Nephron progenitor cell (in vitro differentiated cells): ENCODE measurements at regions not wholly inside any gene's neighbourhood (a gene's known extent, or its start where the extent isn't known, plus 50 kb on each side); places are given as distances from the start of the nearest gene placed in this dataset.

Experiments used
- DNase-seq: peaks from one replicate; pipeline ENCODE4 v3.0.0; 2021
- H3K27ac Mint-ChIP-seq: 2 replicates; pipeline ENCODE4 v1.8.0; 2021; ENCODE audit warnings: mild to moderate bottlenecking, moderate library complexity, mixed read lengths
- H3K27me3 Mint-ChIP-seq: 2 replicates; pipeline ENCODE4 v1.8.0; 2021; ENCODE audit warnings: mild to moderate bottlenecking, low read depth, mixed read lengths; ENCODE audit not compliant: poor library complexity
- H3K36me3 Mint-ChIP-seq: 2 replicates; pipeline ENCODE4 v1.8.0; 2021; ENCODE audit warnings: low read depth, mixed read lengths
- H3K4me1 Mint-ChIP-seq: 2 replicates; pipeline ENCODE4 v1.8.0; 2021; ENCODE audit warnings: mixed read lengths
- H3K4me3 Mint-ChIP-seq: 2 replicates; pipeline ENCODE4 v1.8.0; 2021; ENCODE audit warnings: mild to moderate bottlenecking, moderate library complexity, mixed read lengths
- H3K9me3 Mint-ChIP-seq: 2 replicates; pipeline ENCODE4 v1.8.0; 2021; ENCODE audit warnings: mild to moderate bottlenecking, moderate library complexity, mixed read lengths
- TF ChIP-seq, protein P1 (sequence below): fragments of 200-600 bp; sonication (generic); IDR thresholded peaks from 2 replicates; pipeline ENCODE4 v1.5.0; 2021; ENCODE audit warnings: antibody characterized with exemption

DNA sequence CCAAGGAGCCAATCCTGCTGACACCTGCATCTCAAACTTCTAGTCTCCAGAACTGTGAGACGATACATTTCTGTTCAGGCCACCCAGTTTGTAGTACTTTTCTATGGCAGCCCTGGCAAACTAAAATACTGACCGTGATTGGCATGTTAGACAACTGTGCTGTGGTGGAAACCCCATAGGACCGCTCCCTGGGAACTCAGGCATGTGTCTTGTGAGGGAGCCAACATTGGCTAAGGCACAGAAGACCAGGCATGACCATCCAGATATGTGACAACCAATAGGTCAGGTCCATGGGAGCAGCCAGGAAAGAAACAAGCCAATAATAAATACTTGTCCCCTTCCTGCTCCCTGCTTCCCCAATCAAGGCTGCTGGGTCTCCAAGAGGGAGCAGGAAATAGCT, 101.4 kb upstream of the MPDZ start:
- TF ChIP-seq, protein P1, sequence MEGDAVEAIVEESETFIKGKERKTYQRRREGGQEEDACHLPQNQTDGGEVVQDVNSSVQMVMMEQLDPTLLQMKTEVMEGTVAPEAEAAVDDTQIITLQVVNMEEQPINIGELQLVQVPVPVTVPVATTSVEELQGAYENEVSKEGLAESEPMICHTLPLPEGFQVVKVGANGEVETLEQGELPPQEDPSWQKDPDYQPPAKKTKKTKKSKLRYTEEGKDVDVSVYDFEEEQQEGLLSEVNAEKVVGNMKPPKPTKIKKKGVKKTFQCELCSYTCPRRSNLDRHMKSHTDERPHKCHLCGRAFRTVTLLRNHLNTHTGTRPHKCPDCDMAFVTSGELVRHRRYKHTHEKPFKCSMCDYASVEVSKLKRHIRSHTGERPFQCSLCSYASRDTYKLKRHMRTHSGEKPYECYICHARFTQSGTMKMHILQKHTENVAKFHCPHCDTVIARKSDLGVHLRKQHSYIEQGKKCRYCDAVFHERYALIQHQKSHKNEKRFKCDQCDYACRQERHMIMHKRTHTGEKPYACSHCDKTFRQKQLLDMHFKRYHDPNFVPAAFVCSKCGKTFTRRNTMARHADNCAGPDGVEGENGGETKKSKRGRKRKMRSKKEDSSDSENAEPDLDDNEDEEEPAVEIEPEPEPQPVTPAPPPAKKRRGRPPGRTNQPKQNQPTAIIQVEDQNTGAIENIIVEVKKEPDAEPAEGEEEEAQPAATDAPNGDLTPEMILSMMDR = no peak
- DNase-seq = no peak
- no peak overlapping the region for H3K27ac Mint-ChIP-seq
- H3K27me3 Mint-ChIP-seq = no peaks in the 10 kb centered on the region
- peaks cover 23% of the 10 kb centered on the region for H3K9me3 Mint-ChIP-seq
- H3K4me1 Mint-ChIP-seq = peaks cover 5% of the 10 kb centered on the region
- peaks cover 12% of the 10 kb centered on the region for H3K36me3 Mint-ChIP-seq
- H3K4me3 Mint-ChIP-seq = no peak overlapping the region

DNA sequence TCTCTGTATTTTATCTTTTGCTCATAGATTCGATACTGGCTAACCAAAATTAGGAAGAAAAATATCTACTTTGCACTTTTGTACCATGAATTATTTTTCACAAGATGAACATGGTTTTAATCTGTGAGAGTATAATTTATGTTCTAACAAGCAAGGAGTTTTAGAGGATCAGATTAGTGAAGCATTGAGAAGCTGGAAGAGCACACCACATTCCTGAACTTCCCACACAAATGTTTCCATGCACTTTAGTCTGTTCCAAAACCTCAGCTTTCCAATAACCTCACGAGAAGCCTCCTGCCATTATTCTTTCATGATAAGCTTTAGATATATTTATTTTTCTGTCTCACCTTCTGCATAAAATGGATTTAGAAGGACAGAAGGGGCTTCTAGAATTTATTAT, 98.7 kb upstream of the MPDZ start:
- peaks cover 5% of the 10 kb centered on the region for H3K27me3 Mint-ChIP-seq
- no peak overlapping the region for H3K27ac Mint-ChIP-seq
- TF ChIP-seq, protein P1 = no peak
- peaks cover 5% of the 10 kb centered on the region for H3K4me1 Mint-ChIP-seq
- peaks cover 3% of the 10 kb centered on the region for H3K9me3 Mint-ChIP-seq
- H3K4me3 Mint-ChIP-seq = no peak overlapping the region
- DNase-seq = no peak
- no peaks in the 10 kb centered on the region for H3K36me3 Mint-ChIP-seq

DNA sequence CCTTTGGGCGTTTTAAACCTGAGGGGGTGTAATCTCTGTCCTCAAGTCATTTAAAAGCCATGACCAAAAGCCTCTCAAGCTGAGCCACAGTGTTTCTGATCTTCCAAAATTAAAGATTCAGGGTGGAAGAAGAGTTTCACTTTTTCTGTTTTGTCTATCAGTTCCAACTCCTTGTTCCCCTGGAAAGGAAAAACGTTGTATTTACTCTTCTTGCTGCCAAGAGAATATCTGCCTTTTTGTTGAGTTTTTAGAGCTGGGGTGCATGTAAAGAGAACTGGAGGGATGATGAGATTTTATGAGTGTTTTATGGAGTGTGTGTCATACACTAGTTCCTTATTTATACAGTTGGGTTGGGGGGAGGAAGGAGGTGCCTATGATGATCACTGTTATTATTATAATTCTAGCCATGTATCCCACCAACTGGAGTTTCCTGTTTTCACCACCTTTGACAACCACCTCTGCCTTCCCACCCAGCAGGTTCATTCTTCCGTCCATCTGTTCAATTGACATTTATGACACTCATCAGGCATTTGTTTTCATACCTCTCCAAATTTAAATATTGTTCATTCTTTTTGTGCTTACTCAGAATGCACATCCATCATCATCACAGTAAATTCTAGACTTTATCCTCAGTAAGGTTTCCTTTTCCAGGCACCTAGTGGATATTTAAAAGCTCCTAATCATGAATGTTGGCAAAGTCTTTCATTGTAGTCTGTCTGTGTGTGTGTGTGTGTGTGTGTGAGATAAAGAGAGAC, 97.9 kb upstream of the MPDZ start:
- TF ChIP-seq, protein P1 = no peak
- Mint-ChIP-seq H3K9me3 (no peaks in the 10 kb centered on the region), H3K36me3 (no peaks in the 10 kb centered on the region), H3K27me3 (peaks cover 5% of the 10 kb centered on the region), H3K4me1 (peaks cover 5% of the 10 kb centered on the region), H3K4me3 (no peak overlapping the region), H3K27ac (no peak overlapping the region)
- DNase-seq = no peak

DNA sequence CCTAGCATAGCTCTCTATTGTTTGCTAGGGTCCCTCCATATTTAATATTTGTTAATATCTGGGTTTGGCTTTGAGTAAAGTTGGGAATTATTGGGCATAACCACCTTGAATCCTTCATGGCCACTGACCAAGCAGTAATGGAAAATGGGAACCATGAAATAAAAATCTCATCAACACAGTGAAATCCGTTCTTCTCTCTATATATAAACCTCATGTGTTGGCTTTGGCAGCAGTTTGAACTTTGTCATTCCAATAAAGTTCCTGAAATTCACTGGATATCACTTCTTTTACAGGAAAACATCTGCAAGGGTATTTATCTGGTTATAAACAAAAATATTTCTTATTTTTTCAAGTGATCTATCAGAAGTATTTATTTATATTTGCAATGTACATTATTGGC, 93.0 kb upstream of the MPDZ start:
- H3K36me3 Mint-ChIP-seq = no peaks in the 10 kb centered on the region
- no peaks in the 10 kb centered on the region for H3K9me3 Mint-ChIP-seq
- no peak for DNase-seq
- TF ChIP-seq, protein P1 = no peak
- H3K27me3 Mint-ChIP-seq = peaks cover 5% of the 10 kb centered on the region
- no peak overlapping the region for H3K27ac Mint-ChIP-seq
- H3K4me3 Mint-ChIP-seq = no peak overlapping the region
- H3K4me1 Mint-ChIP-seq = peaks cover 12% of the 10 kb centered on the region

DNA sequence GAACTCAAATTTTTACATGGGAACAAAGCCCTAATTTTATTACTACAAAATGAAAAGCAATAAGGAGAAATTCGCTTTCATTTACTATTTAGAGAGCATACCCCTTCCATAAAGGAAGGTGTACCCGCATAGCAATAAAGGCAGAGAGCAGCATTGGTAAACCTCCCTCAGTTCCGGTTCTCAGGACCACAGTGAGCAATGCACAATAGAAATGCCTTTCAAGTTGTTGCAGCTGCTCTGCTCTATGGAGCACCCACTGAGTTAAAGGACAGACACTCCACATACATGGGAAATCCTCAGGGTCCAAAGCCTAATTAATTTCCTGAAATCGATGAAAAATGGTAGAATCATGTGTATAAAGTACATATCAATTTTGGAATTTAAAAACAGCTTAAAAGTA, 89.9 kb upstream of the MPDZ start:
- TF ChIP-seq, protein P1 = no peak
- H3K27ac Mint-ChIP-seq = no peak overlapping the region
- DNase-seq = no peak
- H3K4me1 Mint-ChIP-seq = peaks cover 20% of the 10 kb centered on the region
- H3K27me3 Mint-ChIP-seq = no peaks in the 10 kb centered on the region
- H3K4me3 Mint-ChIP-seq = no peak overlapping the region
- H3K9me3 Mint-ChIP-seq = no peaks in the 10 kb centered on the region
- H3K36me3 Mint-ChIP-seq = no peaks in the 10 kb centered on the region

DNA sequence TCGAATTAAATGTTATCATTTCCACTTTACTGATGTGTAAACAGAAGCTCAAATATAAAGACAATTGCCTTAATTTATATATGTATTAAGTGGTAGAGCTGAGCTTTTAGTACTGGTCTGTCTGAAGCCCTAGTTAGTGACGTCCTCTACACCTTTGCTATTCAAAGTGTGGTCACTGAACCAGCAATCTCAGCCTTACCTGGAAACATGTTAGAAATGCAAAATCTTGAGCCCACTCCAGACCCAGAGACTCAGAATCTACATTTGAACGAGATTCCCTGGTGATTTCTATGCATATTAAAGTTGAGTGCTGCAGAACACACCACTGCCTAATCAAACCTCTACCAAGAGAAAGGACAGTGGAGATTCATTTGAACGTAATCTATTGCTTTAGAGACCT, 88.3 kb upstream of the MPDZ start:
- H3K4me1 Mint-ChIP-seq = peaks cover 20% of the 10 kb centered on the region
- TF ChIP-seq, protein P1 = no peak
- no peak overlapping the region for H3K4me3 Mint-ChIP-seq
- H3K27me3 Mint-ChIP-seq = no peaks in the 10 kb centered on the region
- DNase-seq = no peak
- H3K27ac Mint-ChIP-seq = no peak overlapping the region
- no peaks in the 10 kb centered on the region for H3K9me3 Mint-ChIP-seq
- no peaks in the 10 kb centered on the region for H3K36me3 Mint-ChIP-seq
